Activated CD4-positive, alpha-beta T cell treated with anti-CD3 and anti-CD28 coated beads for 24 hours (primary cell): ENCODE measurements at regions not wholly inside any gene's neighbourhood (a gene's known extent, or its start where the extent isn't known, plus 50 kb on each side); places are given as distances from the start of the nearest gene placed in this dataset.
"Not testable (repeated sequence)": the region's sequence is repeated elsewhere in the genome, so short reads cannot be mapped to it uniquely, and the experiment has no call there.

Source experiments
- DNase-seq, 2 donors: peaks; one replicate each; pipeline ENCODE4 v3.0.0-alpha.2; 2020; ENCODE audit warnings: low read depth in 2 of 2

DNA sequence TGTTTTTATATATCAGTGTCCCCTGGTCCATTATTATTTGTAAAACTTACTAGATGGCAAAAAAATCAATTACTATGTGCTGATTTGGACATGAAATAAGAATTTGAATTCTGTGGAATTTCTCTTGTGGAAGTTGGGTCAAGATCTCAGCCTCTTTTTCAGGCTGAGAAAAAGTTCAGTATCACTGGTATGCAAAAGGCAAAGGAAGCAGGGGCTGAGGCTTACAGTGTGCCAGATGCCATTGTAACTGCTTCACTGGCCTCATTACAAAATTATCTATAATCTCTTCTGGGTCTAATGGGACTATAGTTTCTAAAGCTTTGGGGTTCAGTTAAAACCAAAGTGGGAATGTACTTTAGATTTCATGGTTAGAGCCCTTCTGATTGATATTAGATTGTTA is 125.9 kb upstream of the SLC7A14 start:
- DNase-seq, result no peak

DNA sequence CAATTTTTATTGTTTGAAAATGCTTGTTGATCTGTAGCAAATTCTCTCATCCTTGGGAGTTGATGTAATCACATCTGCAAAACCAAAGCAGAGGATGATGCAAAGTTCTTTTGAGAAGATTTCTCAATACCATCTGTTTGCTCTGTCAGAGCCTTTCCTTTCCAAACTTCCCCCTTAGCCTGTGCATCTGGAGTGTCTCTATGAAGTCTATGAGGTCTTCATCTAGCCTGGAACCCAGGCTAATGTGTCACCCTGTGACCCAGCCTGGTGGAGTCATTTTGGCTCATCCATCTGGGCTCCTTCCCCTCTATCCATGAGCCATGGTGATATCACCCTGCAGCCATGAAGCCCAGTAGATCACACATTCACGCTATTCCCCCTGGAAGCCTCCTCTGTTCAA is 123.2 kb upstream of the SLC7A14 start:
- no peak for DNase-seq

DNA sequence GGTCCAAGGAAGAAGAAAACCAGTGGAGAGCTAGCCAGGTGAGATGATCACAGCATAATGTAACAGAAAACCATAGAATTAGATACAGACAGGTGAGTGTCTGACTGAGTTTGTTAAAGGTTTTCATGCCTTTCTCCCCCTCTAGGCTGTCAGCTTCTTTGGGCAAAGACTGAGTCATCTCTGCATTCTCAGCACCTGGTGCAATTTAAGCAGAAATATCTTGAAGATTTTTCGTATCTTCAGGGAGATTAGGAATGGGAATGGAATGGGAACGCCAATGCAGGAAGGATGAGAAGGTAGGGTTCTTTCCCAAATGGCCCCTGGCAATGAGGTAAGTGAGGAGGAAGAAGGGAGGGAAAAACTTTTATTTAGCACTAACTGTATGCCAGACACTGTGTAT is 122.0 kb upstream of the SLC7A14 start:
- DNase-seq, result no peak

DNA sequence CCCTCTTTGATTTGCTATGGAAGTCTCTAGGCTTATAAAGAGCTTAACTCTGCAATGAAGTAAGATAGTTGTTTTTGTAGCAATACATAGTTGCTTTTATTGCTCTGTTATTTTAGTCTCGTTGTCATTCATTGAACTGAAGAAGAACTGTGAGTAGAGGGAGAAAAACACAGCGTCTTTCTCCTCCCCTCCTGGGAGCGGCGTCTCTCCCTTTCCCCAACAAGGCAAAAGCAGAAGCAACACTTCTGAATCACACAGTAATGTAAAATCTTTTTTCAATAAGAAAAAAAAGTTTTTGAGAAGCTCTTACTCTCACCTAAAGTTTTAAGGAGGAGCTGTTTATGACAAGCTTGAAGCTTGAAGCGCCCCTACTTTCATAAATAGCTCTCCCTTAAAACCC is 119.3 kb upstream of the SLC7A14 start:
- DNase-seq, result no peak

DNA sequence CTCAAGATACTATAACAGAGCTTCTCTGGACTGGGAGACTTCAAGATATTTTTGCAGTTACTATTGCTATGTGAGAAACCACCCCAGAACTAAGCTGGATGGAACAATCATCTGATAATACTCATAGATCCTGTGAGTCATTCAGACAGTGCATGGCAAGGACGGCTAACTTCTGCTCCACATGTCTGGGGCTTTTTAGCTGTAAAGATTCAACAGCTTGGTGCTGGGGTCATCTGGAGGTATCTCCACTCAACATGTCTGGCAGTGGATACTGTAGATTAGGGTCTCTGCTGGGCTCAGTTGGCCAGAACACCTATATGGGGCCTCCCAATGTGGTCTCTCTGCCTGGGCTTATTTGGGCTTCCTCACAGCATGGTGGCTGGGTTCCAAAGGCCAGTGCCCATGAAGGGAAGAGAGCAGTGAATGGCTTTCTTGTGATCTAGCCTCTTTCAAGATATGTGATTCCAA is 117.3 kb upstream of the SLC7A14 start:
- no peak for DNase-seq

DNA sequence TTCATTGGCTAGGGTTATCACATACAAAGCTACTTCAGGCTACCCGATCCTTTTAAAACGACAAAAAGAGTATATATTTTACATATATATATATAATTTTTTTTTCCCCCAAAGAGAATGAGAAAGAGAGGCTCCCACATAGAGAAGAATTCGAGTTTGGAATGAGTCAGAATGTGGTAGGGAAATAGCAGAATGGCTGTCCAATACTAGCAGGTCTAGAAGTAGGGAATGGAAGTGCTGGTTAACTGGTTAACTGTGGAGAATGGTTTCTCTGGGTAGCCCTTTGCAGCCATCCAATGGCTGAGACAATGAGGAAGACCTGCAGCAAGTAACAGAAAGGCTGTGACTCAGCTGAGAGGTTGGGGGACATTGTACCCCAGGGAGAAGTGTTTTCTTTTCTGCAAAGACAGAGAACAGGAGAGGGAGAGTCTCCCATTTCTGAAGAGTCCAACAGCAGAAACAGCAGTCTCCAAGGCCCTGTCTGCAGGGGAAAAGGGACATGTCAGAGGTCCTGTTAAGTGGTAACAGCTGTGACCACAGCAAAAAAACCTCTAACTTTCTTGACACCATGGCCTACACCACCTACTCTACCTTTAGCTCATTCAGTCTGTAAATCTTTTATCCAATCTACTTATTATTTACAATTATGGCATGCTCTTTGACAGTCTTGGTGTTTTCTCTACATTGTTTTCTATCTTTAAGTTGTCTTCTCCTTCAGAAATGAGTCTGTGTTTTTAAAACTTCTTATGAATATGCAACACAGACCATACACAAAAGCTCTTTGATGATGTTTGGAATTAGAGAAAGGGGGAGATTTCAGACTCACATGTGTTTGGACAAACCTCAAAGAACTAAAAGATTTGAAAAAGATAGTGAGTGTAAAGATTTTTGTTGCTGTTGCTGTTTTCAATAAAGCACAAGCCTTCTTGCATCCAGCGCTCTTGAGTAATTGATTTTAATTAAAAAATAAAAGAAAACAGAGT is 116.1 kb upstream of the SLC7A14 start:
- DNase-seq, result no peak

DNA sequence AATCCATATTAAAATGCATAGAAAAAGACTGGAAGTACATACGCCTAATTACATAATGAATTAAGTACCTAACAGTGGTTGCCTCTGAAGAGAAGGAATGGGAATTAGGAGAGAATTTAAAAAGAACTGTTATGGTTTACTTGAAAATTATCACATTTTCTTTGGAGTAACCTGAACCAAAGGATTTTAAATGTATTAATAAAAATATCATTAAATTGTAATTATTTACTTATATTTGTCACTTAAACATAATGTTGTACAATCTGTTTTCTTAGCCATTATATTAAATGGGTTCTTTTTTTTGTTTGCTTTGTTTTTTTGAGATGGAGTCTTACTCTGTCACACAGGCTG is 114.2 kb upstream of the SLC7A14 start:
- DNase-seq, result no peak

DNA sequence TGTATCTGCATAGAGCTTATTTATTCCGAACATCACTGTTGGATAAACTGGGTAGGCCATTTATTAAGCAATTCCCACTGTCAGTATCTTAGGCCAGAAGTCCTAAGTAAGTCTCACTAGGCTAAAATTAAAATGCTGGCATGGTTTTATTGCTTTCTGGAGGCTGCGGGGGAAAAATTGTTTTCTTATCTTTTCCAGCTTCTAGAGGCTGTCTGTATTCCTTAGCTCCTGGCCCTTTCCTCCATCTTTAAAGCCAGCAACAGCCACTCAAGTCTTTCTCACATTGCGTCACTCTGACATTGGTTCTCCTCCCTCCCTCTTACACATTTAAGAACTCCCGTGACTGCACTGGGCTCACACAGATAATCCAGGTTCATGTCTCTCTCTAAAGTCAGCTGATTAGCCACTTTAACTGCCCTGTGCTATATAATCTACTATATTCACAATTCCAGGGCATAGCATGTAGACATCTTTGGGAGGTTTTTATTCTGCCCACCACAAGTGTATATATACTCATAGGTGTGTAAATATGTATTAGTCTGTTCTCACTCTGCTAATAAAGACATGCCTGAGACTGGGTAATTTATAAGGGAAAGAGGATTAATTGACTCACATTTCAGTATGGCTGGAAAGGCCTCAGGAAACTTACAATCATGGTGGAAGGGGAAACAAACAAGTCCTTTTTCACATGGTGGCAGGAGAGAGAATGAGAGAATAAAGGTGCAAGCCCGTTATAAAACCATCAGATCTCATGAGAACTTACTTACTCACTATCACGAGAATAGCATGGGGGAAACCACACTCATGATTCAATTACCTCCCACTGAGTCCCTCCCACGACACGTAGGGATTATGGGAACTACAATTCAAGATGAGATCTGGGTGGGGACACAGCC is 113.5 kb upstream of the SLC7A14 start:
- no peak for DNase-seq

DNA sequence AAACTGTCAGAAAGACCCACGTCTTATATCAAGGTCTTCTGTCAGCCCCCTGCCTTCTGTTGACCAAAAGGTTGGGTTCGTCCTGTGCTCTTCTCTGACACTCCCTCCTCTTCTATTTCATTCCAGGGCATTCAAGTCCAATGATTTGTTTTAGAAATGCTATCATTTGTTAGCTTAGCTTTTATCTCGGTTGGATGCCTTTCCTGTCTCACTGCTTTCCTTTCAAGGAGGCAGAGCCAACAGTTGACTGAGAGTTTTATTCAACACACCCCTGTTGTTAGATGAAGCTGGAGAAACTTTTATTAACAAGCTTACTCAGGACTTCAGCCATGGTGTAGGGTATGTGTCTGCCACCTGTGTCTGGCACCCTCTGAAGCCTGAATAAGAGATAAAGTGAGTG is 112.0 kb upstream of the SLC7A14 start:
- DNase-seq, result no peak

DNA sequence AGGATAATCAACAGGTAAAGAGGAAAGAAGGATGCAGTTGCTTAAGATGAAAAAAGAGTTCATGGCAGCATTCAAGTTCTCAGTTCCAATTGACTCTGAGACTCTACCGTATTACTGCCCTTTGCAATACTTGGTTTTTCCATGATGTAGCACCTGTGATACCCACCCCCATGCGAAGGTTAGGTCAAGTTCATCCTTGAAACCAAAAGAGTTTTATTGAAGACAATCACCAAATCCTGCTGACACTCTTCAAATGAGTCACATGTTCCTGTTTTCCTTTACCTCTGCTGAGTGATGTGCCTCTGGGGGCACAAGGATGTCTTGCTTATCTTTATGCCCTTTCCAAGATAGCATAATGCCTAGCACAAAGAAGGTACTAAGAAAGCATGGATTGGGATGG is 111.3 kb upstream of the SLC7A14 start:
- no peak for DNase-seq

DNA sequence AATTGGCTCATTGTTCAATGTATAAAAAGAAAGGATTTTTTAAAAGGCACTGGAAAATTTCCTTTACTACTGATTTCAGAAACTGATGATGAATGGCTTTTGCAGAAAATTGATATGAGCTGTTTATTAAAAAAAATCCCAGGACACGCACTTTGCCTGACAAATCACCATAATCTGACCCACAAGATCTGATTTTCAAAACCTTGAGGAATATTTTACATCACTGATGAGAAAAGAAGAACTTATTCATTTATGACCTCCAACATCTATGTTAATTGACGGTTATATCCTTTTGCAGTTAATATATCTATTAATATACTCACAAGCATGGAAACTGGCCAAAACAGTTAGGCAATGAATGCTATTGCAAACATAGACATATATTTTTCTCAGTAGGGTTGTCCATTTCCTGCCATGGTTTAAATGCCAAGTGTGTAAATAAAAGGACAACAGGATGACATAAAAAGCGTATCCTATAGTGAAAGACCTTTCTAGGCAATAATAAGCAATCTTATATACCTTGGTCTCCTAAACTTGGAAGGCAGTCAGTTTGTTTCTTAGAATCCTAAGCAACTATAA is 109.7 kb upstream of the SLC7A14 start:
- DNase-seq, result no peak

DNA sequence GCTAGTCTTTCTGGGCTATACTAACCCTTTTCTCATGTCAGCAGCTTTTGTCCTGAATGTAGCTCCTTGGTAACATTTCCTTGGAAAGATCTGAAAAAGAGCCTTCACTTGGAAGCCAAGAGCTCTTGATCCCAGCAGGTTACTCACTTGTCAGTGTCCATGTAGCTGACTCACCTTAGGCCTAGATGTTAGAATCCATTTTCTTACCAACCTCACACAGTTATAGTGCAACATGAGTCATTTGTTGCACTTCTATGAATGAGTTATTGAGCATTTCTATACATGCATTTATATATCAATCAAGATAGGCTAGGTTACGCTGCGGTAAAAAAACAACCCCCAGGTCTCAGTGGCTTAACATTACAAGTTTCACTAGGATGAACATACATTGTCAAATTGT is 106.8 kb upstream of the SLC7A14 start:
- no peak for DNase-seq

DNA sequence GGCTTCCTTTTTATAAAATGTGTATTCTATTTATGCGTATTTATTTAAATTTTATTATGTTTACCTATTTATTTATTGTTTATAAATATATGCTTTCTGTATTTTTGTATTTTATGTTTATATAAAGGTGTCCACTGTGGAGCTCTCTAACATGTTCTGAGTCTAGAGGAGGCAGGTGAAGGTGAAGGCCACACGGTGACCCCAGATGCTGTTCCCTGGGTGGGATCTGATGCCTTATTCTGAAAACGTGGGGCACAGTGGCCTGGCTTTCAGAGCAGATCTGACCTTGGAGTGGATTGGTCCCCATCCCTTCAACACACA is 104.7 kb upstream of the SLC7A14 start:
- DNase-seq, result no peak

DNA sequence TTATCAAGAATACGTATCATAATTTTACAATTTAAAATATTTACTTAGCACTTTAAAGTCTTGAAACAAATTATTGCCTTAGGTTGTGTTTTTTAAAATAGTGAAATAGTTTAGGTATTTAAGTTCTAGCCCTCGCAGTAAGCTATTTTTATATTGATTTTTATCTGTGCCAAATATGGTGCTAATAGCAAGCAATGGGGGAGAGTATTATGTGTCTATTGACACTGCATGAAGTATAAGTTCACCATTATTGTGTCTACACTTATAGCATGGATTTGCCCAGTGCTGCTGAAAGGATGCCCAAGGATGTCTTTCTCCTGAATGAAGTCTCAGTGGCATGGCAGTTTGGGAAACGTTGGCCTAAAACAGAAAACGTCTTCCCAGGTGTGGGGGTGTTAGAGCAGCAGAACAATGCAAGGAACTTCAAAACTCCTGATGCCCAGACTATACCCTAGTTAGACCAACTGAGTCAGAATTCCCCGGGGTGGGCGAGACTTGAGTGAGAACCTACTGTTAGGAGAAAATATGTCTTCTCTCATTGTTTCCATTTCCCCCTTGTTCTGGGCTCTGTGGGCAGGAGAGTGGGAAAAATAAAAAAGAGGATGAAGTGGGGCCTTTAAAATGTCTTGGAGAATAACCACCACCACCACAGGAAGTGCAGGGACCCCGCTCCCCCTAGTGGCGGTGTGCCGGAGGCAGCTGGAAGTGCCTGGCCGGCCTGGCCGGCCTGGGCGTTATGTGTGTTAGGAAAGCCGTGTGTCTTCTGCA is 104.2 kb upstream of the SLC7A14 start:
- DNase-seq, result peak; percentile 23 to 27

DNA sequence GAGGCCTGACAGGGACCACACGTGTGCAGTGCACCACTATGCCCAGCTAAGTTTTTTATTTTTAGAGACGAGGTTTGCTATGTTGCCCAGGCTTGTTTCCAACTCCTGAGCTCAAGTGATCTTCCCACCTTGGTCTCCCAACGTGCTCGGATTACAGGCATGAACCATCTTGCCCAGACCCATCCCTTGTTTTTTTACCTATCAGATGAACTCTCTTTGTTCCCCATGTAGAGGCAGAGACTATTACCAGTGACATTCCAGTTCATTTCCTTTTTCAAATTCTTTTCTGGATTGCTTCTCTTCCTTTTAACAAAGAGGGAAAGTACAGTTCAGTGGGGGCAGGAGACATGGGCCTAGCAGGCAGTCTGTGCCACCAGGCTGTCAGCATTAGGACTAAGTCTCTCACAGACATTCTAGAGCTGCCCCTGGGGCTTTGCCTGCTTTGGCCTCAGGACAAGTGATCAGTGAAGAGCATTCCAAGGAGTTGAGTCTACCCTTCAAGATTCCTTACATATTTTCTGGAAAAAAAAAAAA is 103.5 kb upstream of the SLC7A14 start:
- DNase-seq, result no peak

DNA sequence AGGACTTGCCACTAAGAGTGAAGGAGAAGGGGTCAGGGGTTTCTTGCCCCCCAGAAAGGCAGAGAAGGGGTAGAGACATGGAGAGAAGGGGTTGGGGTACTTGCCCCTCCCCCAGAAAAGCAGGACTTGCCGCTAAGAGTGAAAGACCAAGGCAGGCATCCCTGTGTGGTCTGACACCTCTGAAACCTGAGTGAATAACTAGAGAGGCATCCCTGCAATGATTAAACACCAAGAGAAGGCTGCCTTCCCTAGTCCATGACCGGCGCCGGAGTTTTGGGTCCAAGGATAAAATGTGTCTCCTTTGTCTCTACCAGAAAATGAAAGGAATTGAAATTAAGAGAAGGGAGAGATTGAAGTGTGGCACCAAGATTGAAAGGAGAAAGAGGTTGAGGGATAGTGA is 102.3 kb upstream of the SLC7A14 start:
- not testable (repeated sequence) for DNase-seq

DNA sequence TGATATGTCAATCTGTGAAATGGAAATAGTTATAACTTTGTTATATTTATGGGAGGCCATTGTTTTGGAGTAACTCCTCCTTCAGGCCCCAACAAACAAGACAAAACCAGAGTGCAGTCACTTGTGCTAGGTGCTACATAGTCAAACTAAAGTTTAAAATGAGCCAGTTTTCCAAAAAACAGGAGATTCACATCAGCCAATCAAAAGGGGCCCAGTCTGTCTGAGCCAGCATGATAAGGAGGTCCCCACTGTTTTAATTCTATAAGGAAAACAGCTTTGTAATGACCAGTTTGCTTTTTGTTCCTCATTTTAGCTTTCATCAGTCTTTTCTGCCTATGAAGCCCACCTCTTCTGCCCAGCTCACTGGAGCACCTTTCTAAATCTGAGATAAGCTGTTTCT is 94.7 kb upstream of the SLC7A14 start:
- no peak for DNase-seq

DNA sequence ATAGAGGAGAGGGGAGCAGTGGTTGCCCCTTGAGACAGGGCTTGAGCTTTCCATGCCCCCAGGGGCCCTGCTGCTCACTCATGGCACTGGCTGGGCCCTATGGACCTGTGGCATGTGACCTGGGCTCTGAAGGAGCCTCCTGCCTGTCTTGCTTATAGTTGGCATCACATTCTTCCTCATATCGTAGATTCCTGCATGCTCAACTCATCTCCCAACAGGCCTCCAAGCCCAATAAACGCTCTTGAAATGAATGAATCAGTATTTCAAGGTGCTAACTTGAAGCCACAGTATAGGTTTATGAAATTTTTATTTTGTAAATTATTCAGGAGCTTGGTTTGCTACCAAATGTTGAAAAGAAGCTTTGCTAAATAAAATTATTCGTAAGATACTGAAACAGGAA is 93.3 kb upstream of the SLC7A14 start:
- no peak for DNase-seq

DNA sequence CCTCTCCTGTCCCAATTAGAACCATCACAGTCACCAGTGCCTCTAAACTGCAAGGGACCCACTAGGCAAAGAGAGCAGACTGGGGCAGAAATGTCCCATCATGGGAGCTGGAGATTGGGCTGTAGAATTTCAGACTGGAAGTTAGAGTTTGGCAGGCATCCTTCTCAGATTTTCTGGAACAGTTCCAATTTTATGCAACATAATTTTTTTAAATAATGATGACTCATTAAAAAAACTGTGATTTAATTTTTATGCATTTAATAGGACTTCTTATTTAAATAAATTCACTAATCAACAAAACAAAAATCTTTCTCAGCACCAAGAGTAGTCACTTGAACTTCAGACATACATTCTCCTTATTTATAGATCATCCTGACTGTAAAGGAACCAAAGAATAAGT is 84.6 kb upstream of the SLC7A14 start:
- no peak for DNase-seq

DNA sequence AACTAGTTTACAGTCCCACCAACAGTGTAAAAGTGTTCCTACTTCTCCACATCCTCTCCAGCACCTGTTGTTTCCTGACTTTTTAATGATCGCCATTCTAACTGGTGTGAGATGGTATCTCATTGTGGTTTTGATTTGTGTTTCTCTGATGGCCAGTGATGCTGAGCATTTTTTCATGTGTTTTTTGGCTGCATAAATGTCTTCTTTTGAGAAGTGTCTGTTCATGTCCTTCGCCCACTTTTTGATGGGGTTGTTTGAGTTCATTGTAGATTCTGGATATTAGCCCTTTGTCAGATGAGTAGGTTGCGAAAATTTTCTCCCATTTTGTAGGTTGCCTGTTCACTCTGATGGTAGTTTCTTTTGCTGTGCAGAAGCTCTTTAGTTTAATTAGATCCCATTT is 77.1 kb upstream of the SLC7A14 start:
- DNase-seq, result not testable (repeated sequence)

DNA sequence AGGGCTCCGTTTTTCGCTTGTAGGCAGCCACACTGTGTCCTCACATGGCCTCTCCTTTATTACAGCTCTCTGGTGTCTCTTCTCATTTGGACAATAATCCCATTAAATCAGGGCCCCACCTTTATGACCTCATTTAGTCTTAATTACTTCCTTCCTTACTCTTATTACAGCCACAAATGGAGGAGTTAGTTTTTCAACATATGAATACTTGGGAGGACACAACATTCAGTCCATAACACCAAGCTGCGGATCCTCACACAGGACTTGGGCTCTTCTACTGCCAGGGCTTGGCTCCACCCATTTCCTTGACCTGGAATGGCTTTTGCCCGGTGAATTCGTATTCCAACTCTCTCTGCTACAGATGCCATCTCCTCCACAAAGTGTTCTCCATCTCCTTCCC is 74.3 kb upstream of the SLC7A14 start:
- DNase-seq, result no peak

DNA sequence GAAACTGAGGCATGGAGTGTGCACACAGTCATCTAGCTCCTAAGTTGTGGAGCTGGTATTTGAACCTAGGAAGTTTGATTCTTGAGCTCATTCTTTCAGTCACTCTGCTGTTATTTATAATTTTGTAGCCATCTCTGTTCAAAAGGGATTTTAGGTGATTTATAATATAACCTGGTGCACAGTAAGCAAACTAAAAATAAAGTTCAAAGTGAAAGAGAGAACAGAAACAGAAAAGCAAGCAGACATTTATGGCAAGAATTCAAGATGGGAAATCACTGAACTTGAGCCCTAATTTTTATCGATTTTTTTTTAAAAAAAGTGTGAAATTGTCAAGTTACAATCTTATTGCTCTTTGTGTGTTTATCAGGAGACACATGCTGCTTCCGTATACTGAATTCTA is 71.4 kb upstream of the SLC7A14 start:
- no peak for DNase-seq
